ENCODE measurements at regions not wholly inside any gene's neighbourhood (a gene's known extent, or its start where the extent isn't known, plus 50 kb on each side); places are given as distances from the start of the nearest gene placed in this dataset.

DNA sequence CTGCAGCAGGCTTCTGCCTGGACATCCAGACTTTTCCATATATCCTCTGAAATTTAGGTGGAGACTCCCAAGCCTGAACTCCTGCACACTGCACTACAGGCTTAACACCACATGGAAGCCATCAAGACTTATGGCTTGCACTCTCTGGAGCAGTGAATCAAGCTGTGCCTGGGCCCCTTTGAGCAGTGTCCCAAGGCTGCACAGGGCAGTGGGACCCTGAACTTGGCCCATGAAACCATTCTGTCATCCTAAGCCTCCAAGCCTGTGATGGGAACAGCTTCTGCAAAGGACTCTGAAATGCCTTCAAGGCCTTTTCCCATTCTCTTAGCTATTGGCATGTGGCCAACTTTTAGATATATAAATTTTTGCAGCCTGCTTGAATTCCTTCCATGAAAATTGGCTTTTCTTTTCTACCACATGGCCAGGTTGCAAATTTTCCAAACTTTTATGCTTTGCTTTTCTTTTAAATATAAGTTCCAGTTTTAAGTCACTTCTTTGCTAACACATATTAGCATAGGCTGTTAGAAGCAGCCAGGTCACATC, 257.8 kb upstream of the DCBLD2 start:
- TF ChIP-seq, protein P1, sequence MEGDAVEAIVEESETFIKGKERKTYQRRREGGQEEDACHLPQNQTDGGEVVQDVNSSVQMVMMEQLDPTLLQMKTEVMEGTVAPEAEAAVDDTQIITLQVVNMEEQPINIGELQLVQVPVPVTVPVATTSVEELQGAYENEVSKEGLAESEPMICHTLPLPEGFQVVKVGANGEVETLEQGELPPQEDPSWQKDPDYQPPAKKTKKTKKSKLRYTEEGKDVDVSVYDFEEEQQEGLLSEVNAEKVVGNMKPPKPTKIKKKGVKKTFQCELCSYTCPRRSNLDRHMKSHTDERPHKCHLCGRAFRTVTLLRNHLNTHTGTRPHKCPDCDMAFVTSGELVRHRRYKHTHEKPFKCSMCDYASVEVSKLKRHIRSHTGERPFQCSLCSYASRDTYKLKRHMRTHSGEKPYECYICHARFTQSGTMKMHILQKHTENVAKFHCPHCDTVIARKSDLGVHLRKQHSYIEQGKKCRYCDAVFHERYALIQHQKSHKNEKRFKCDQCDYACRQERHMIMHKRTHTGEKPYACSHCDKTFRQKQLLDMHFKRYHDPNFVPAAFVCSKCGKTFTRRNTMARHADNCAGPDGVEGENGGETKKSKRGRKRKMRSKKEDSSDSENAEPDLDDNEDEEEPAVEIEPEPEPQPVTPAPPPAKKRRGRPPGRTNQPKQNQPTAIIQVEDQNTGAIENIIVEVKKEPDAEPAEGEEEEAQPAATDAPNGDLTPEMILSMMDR (IDR thresholded peaks at IDR 0.05), result no peak
- no peaks in the 10 kb centered on the region for H3K27me3 ChIP-seq
- H3K4me3 ChIP-seq, result no peak overlapping the region
- no peaks in the 10 kb centered on the region for H3K36me3 ChIP-seq
- ATAC-seq, result no peak
- intact Hi-C loops (cut with DNase I), result no loop called here
- H3K27ac ChIP-seq, result no peak overlapping the region
- no peak for DNase-seq
- no peaks in the 10 kb centered on the region for H3K4me1 ChIP-seq
- peaks cover 0 to 26% (median 18%) of the 10 kb centered on the region in 11 donors for H3K9me3 ChIP-seq

DNA sequence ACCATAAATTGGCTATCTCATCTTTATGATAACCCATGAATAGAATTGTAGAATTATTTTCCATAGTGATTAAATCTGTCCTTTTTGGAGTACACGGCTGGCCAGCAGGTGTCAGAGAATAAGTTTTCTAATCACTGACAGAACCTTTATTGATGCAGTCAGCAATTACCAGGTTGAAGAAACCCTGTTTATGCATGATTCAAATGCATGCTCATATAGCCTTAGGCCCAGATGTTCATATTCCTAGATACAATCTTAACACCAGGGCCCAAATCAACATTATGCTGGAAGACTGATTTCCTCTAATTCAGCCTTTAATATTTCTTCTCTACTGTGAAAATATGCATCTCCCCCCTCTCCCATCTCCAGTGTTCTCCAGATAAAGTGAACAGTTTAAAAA, 243.5 kb upstream of the DCBLD2 start:
- DNase-seq, result no peak
- Histone ChIP-seq H3K9me3 (no peaks in the 10 kb centered on the region), H3K36me3 (no peaks in the 10 kb centered on the region), H3K27ac (no peak overlapping the region), H3K27me3 (no peaks in the 10 kb centered on the region), H3K4me1 (no peaks in the 10 kb centered on the region), H3K4me3 (no peak overlapping the region)
- no peak for ATAC-seq
- TF ChIP-seq, protein P1 (IDR thresholded peaks at IDR 0.05), result no peak
- intact Hi-C loops (cut with DNase I), result no loop called here
- 72 to 82% methylated on average over 1 of the region's 1 CpG for WGBS, 2 donors

DNA sequence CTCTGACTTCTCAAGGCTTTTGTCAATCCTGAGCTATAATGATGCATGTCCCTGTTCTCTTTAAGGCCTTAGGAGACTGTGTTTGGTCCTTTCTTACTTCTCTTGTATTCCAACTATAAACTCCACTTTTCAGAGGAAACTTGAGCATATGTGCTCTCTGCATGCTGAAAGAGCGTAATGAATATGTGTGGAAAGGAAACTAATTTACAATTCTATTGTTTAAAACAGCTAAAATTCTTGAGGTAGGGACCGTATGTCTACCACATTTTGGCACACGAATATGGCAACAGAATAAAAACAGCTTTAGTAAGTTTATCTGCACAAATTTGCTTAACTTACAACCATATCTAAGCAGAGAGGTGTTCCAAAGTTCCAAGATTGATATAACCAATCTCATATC, 242.0 kb upstream of the DCBLD2 start:
- DNase-seq (no peak), ATAC-seq (no peak)
- Histone ChIP-seq H3K4me3 (no peak overlapping the region), H3K4me1 (no peaks in the 10 kb centered on the region), H3K27ac (no peak overlapping the region), H3K27me3 (no peaks in the 10 kb centered on the region), H3K9me3 (no peaks in the 10 kb centered on the region), H3K36me3 (no peaks in the 10 kb centered on the region)
- WGBS, 2 donors, result 61 to 64% methylated on average over 3 of the region's 3 CpGs
- intact Hi-C loops (cut with DNase I), result no loop called here
- TF ChIP-seq, protein P1 (IDR thresholded peaks at IDR 0.05), result no peak

DNA sequence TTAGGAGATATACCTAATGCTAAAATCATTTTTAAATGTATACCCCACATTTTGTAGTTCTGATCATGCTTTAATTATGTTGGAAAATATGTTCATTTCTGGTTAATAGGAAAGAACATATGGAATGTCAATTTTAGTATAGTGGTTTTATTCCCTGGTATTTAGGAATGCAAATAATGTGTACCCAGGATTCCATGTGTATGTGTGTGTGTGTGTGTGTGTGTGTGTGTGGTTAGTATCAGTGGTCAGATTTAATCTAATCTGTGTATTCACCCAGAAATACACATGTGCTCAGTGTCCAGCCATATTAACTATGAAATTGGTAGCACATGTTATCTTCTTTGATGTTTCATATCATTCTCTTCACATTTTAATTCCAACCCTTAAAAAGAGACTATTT, 233.5 kb upstream of the DCBLD2 start:
- no peak for ATAC-seq
- Histone ChIP-seq H3K27me3 (no peaks in the 10 kb centered on the region), H3K4me3 (no peak overlapping the region), H3K27ac (no peak overlapping the region), H3K4me1 (no peaks in the 10 kb centered on the region), H3K36me3 (no peaks in the 10 kb centered on the region), H3K9me3 (peaks cover 0 to 4% (median 0%) of the 10 kb centered on the region in 11 donors)
- TF ChIP-seq, protein P1 (IDR thresholded peaks at IDR 0.05), result no peak
- intact Hi-C loops (cut with DNase I), result no loop called here
- DNase-seq, result no peak

Data from heart right ventricle (tissue), 16 donors.